ENCODE measurements at regions not wholly inside any gene's neighbourhood (a gene's known extent, or its start where the extent isn't known, plus 50 kb on each side); places are given as distances from the start of the nearest gene placed in this dataset.

DNA sequence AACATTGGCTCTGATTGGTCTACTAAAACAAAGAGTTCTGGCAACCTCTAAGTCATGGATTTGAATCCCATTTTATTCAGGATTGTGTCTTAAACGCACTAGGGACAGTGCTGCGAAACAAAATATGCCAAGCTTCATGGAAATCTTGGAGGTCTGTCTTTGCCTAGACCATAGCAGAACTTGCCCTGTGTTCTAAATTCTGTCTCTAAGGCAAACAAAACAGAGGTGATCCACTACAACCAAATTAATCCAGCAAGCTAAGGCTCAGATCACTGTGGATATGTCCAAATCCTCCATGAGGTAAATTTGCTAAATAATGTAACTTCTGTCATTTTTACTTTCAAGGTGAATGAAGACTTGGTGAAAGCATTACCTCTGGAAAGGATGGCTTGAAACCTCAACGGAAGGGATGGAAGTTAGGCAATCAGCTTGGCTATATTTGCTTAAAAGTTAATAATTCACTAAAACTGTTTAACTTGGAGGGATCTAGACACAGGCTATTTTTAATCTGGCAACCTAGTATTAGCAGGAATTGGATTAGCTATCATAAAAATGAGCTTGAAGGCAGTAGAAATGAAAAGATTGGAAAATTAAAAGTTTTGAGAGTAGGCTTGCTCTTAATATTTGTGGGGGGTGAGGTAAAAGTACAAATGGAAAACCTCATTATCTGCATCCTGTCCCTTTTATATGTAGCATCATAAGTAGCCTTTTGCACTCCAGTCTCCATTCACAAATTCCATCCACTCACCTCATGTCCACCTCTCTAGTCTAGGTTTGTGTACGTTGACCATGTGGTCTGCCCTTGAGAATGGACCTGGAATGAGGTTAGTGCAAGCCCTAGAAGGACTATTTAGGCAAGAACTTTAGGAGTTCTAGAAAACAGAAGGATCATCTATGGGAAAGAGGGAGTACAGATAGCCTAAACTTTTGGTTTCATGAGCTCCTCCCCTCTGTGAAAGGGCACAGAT, 176.2 kb downstream of the SMC2 start:
- no peaks in the 10 kb centered on the region for H3K36me3 ChIP-seq
- TF ChIP-seq POLR2AphosphoS5 (IDR thresholded peaks at IDR 0.05) (no peak), POLR2A (IDR thresholded peaks at IDR 0.05; ENCODE audit: low read depth) (no peak), EP300 (IDR thresholded peaks at IDR 0.05) (no peak)
- TF ChIP-seq, protein P1, sequence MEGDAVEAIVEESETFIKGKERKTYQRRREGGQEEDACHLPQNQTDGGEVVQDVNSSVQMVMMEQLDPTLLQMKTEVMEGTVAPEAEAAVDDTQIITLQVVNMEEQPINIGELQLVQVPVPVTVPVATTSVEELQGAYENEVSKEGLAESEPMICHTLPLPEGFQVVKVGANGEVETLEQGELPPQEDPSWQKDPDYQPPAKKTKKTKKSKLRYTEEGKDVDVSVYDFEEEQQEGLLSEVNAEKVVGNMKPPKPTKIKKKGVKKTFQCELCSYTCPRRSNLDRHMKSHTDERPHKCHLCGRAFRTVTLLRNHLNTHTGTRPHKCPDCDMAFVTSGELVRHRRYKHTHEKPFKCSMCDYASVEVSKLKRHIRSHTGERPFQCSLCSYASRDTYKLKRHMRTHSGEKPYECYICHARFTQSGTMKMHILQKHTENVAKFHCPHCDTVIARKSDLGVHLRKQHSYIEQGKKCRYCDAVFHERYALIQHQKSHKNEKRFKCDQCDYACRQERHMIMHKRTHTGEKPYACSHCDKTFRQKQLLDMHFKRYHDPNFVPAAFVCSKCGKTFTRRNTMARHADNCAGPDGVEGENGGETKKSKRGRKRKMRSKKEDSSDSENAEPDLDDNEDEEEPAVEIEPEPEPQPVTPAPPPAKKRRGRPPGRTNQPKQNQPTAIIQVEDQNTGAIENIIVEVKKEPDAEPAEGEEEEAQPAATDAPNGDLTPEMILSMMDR (IDR thresholded peaks at IDR 0.05), result no peak
- H3K4me3 ChIP-seq, result no peak overlapping the region
- no peaks in the 10 kb centered on the region for H3K27me3 ChIP-seq
- no peaks in the 10 kb centered on the region for H3K9me3 ChIP-seq
- intact Hi-C loops (cut with DNase I), result no loop called here
- no peak overlapping the region for H3K27ac ChIP-seq (replicated peaks in 1 of 4)
- 80% methylated on average over 4 of the region's 4 CpGs for WGBS
- no peaks in the 10 kb centered on the region for H3K4me1 ChIP-seq
- no peak for DNase-seq (ENCODE audit: extremely low spot score)

GRCh38 chr9:104276709-104277245, 182.7 kb downstream of the SMC2 start:
- no peak for DNase-seq (ENCODE audit: extremely low spot score)
- Histone ChIP-seq H3K4me1 (peaks cover 0 to 13% (median 5%) of the 10 kb centered on the region in 4 donors), H3K27me3 (no peaks in the 10 kb centered on the region), H3K4me3 (no peak overlapping the region), H3K36me3 (no peaks in the 10 kb centered on the region), H3K9me3 (no peaks in the 10 kb centered on the region), H3K27ac (replicated peaks in 1 of 4) (no peak overlapping the region)
- TF ChIP-seq, protein P1 (IDR thresholded peaks at IDR 0.05), result no peak
- TF ChIP-seq POLR2AphosphoS5 (IDR thresholded peaks at IDR 0.05) (no peak), EP300 (IDR thresholded peaks at IDR 0.05) (no peak), POLR2A (IDR thresholded peaks at IDR 0.05; ENCODE audit: low read depth) (no peak)
- 88% methylated on average over 3 of the region's 3 CpGs for WGBS
- intact Hi-C loops (cut with DNase I), result no loop called here

DNA sequence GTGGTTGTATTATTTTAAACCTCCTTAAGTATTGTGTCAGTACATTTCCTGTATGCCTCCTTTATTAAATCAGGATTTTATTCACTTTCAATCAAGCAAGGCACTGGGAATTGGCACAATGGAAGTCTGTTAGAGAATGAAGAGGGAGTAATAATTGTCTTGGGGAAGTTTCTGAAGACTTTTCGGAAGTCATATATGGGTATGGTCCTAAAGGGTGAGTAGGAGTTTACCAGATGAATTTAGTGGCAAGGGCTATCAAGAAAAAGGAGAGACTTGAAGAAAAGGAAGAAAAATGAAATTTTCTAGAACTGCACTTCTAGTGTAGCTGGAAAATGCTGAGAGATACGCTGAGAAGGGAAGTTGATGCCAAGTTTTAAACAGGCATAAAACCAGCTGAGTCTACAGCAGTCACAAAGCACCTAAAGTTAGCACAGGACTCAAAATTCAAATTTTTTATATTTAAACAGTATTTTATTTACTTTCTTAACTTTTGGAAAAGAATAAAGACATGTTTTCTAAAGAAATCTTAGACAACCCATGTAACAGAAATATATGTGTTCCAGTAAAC, 184.9 kb downstream of the SMC2 start:
- Histone ChIP-seq H3K9me3 (no peaks in the 10 kb centered on the region), H3K4me1 (peaks cover 0 to 13% (median 5%) of the 10 kb centered on the region in 4 donors), H3K27ac (replicated peaks in 1 of 4) (no peak overlapping the region), H3K36me3 (no peaks in the 10 kb centered on the region), H3K27me3 (no peaks in the 10 kb centered on the region), H3K4me3 (no peak overlapping the region)
- intact Hi-C loops (cut with DNase I), result no loop called here
- no peak for DNase-seq (ENCODE audit: extremely low spot score)
- no peak for TF ChIP-seq EP300 (IDR thresholded peaks at IDR 0.05)
- TF ChIP-seq, protein P1 (IDR thresholded peaks at IDR 0.05), result no peak
- no peak for TF ChIP-seq POLR2A (IDR thresholded peaks at IDR 0.05; ENCODE audit: low read depth)
- TF ChIP-seq POLR2AphosphoS5 (IDR thresholded peaks at IDR 0.05), result no peak
- WGBS, result 60% methylated on average over 2 of the region's 2 CpGs

DNA sequence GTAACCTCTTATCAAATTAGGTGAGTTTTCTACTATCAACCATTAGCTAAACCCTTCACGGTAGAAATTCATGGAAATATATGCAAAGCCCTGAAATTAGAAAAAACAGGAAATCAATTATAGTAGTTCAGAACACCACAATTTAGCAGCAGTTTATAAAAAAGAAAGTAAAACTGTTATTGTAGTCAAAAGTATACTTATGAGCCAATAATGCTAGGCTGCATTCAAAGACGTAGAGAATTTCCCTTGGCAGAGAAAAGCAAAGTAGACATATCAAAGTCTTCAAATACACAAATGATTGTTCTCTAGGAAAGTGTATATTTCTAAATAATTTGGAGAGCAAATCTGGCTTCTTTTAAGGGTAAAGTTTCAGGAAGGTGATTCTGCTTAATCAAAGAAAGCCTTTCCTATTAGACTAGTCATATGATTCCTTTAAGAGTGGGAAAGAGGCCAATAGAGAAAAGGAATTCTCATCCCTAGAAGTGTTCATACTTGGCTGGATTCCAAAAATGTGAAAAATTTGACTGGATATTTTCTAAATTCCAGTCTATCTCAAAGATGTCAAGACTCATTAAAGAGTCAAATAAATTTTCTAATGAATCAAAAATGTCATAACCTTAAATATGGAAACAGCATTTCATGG, 185.5 kb downstream of the SMC2 start:
- no peak for DNase-seq (ENCODE audit: extremely low spot score)
- TF ChIP-seq, protein P1 (IDR thresholded peaks at IDR 0.05), result no peak
- no peak for TF ChIP-seq POLR2AphosphoS5 (IDR thresholded peaks at IDR 0.05)
- no peak for TF ChIP-seq POLR2A (IDR thresholded peaks at IDR 0.05; ENCODE audit: low read depth)
- TF ChIP-seq EP300 (IDR thresholded peaks at IDR 0.05), result no peak
- Histone ChIP-seq H3K9me3 (no peaks in the 10 kb centered on the region), H3K4me3 (peak overlapping the region in 1 of 4 donors; percentile 2), H3K4me1 (peaks cover 0 to 13% (median 5%) of the 10 kb centered on the region in 4 donors), H3K27me3 (no peaks in the 10 kb centered on the region), H3K36me3 (no peaks in the 10 kb centered on the region), H3K27ac (replicated peaks in 1 of 4) (no peak overlapping the region)
- intact Hi-C loops (cut with DNase I), result no loop called here
- 23% methylated on average over 2 of the region's 2 CpGs for WGBS
